Activated CD4-positive, alpha-beta T cell treated with anti-CD3 and anti-CD28 coated beads for 4 hours (primary cell): ENCODE measurements at regions not wholly inside any gene's neighbourhood (a gene's known extent, or its start where the extent isn't known, plus 50 kb on each side); places are given as distances from the start of the nearest gene placed in this dataset.
A peak's percentile ranks its signal among the peaks of the same experiment; 100 is the strongest.
"Not testable (repeated sequence)": the region's sequence is repeated elsewhere in the genome, so short reads cannot be mapped to it uniquely, and the experiment has no call there.

ENCODE experiments used
- DNase-seq, 2 donors: peaks; one replicate each; pipeline ENCODE4 v3.0.0-alpha.2; 2020

DNA sequence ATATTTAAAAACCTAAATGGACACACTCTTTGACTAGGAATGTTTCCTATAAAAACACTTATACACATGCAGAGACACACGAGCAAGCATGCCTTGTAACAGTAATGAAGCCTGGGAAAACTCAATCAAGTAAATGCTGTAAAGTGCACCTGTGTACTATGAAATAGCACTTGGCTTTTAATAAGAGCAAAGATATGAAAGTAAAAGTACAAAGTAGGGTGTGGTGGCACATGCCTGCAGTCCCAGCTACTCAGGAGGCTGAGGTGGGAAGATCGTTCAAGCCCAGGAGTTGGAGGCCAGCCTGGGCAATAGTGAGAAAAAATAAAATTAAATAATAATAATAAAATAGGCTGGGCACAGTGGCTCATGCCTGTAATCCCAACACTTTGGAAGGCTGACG lies 166.9 kb upstream of the GRK3 start:
- no peak for DNase-seq

DNA sequence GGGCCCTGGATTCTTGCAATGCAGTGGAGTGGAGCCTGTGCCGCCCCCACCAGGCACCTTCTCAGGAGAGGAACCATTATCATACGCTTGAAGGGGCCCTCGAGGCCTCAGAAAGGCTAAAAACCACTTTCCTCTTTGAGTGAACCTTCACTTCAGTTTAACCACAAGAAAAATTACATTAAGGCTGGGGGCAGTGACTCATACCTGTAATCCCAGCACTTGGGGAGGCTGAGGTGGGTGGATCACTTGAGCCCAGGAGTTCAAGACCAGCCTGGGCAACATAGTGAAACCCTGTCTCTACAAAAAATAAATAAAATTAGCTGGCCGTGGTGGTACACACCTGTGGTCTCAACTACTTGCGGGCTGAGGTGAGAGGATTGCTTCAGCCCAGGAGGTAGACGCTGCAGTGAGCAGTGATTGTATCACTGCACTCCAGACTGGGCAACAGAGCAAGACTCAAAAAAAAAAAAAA lies 165.8 kb upstream of the GRK3 start:
- not testable (repeated sequence) for DNase-seq

- no peak for DNase-seq
Observed at GRCh38 chr22:25399649-25400151, 164.8 kb upstream of the GRK3 start.

DNA sequence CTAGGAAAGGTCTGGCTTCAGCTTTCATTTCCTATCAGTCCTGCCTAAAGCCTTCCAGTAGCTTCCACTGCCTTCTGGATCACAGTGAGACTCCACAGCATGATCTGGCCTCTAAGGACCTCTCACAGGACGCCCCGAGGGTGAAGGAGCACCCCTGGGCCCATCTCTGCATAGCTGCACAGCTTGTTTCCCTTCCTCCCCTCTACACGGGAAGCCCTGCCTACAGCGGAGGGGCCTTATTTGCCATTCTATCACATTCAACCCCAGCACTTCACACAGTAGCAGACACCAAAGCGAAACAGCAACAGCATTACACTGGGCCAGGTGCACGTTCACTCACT lies 162.3 kb upstream of the GRK3 start:
- DNase-seq, result no peak

DNA sequence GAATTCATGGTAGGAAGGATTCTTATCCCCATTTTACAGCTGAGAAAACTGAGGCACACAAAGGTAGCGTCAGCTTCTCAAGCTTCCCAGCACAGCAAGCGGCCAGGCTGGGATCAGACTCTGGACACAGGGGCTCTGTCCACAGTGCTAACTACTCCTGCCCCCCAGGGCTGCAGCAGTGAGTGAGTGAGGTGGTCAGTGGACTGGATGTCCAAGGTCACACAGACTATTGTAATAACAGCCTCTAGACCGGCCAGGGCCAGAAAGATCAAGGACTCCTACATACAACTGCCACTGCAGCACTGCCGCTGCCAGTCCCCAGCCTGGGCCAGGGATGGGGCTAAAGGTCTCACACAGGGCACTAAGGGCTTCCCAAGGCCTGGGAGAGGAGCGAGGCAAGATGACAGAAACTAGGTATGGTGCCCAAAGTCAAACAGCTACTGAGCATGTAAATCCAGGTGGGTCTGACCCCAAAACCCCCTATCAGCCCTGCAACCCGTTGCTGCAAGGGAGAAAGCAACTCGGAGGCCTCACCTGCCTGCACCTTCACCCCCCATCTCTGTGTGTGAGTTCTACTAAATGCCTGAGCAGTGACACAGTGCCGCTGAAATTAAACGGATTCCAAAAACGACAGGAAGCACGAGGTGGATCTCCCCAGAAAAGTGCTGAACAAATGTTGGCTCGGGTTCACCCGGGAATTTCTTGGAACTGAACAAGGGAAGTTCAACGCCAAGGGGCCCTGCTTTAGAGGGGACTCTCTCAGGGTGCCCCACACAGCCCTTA lies 161.8 kb upstream of the GRK3 start:
- no peak for DNase-seq

GRCh38 chr22:25403284-25403810 lies 161.1 kb upstream of the GRK3 start:
- no peak for DNase-seq

GRCh38 chr22:25403811-25404471 lies 160.5 kb upstream of the GRK3 start:
- no peak for DNase-seq

GRCh38 chr22:25404556-25404927 lies 159.9 kb upstream of the GRK3 start:
- peak in 1 of 2 donors; percentile 11 for DNase-seq

DNA sequence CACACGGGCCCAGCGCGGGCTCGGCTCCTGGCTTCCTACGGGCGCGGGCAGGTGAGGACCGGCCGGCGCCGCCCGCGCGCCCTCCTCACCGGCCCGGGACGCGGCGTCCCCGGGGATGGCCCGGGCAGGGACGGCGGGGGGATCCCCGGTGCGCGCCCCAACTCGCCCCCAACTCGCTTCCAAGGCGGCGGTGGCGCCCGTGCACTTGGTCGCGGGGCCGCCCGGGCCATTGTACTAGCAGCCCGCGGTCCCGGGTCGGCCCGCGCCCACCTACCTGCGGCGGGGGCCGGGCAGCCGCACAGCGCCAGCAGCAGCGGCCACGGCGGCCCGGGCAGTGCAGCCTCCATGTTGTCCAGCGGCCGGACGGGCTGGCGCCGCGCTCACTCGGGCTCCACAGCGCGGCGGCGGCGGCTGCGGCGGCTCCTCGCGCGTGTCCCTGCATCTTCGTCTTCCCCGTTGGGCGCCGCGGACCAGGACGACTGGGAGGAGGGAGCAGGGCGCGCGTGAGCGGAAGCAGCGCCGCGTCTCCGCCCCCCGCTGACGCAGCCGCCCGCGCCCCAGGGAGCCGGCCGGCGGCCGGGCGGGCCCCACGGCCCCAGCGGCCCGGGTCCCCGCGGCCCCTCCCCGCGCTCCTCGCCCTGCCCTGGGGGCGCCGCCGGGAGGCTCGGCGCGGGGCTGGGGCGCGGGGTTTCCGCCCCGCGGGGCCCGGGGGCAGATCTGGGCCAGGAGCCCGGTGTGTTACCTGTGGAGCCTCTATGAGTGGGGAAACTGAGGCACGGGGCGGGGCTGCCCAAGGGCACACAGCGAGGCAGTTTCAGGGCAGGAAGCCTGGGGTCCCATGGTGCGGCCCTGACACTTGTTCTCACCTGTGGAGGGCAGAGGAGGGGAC lies 159.3 kb upstream of the GRK3 start:
- peak; percentile 62 to 68 for DNase-seq

DNA sequence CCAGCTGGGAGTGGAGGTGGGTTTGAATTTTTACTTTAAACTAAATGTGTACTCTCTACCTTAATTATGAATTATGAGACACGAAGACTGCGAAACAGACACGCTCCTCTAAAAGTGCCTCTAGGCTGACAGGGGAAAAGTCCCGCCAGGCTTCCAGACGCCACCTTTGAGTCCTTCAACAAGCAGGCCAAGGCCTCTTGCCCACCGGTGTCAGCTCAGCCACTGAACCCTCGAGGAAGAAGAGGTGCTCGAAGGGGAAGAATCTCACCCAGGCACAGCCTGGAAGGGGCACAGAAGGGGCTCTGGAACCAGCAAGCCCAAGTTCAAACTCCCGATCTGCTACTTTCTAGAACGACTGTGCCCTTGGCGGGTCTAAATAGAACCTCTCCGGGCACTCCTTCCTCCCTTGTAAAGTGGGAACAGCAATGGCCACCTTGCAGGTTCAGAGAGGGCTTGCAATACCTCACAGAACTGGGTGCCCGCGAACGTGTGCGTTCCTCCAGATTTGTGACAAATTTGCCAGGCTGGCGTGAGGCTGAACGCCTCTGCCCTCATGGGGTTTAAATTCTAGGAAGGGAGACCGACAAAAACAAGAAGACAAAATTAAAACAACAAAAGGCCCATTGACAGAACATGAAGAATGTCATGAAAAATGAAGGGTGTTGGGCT lies 158.5 kb upstream of the GRK3 start:
- DNase-seq, result no peak

DNA sequence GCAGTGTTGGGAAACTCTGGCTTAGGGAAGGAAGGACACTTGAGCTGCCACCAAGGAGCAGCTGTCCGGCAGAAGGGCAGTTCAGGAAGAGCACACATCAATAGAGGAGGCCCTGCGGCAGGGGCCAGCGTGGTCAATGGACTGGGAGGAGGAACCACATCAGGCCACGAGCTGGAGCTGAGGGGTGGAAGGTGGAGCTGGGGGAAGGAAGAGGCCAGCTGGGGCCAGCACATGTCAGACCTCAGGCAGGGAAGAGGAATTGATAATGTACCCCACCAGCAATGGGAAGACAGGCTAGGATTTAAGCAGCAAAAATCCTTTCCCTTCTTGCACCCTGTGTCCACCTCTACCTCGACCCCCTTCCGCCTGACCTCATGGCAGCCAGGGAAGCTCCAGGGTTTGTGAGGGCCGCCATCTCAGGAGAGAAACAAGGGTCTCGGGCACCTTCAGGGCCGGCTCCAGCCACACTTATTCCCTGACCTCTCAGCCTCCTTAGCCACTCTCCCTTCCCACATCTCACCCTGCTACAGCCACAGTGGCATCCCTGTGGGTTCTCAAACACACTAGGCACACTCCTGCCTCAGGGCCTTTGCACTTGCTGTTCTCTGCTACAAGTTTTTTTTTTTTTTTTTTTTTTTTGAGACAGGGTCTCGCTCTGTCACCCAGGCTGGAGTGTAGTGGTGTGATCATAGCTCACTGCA lies 157.8 kb upstream of the GRK3 start:
- no peak for DNase-seq

GRCh38 chr22:25407226-25407858 lies 157.1 kb upstream of the GRK3 start:
- no peak for DNase-seq

DNA sequence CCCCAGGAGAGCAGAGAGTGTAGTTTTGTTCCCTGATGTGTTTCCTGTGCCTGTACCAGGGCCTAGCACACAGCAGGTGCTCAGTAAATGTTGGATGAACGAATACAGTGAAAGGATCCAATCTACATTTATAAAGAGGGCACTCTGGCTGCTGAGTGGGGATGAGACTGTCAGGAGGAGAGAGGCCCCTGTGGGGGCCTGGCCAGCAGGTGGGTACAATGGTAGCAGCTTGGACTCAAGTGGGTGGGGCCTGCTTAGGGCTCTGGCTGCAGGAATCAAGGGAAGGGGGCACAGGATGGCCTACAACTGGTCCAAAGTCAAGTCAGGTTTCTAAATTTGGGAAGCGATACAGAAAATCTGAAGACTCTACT lies 156.6 kb upstream of the GRK3 start:
- DNase-seq, result no peak

DNA sequence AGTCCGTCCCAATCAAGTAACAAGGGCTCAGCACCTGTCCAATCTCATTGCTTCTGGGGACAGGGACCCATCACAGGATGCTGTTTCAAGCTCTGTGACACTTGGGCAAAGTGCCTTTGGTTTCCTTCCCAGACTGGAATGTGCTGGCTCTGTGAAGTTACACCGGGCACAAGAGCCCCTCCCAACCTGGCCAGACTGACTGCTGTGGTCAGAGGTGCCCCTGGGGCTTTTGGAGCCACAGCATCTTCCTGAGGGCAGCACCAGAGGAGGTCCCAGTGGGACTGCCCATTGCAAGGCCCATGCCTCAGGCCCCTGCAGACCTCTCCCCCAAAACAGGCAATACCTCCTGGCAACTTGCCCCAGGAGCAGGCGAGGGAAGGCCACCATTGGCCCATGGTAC lies 155.2 kb upstream of the GRK3 start:
- DNase-seq, result no peak

DNA sequence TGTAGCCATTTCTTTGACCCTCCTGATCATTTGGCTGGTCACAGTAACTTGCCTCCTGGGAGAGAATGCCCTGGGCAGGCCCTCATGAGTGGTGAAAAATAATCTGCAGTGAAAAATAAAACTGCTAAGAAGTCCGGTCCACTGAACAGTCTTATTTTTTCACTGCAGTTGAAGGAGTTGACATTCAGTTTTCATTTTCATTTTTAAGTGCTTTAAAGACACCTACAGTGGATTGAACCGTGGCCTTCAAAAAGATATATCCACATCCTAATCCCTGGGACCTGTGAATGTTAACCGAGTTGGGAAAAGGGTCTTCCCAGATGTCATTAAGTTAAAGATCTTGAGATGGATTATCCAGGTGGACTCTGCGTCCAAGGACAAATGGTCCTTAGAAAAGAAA lies 153.6 kb upstream of the GRK3 start:
- no peak for DNase-seq

- no peak for DNase-seq
Observed at GRCh38 chr22:25413620-25414019, 150.9 kb upstream of the GRK3 start.

- not testable (repeated sequence) for DNase-seq
Observed at GRCh38 chr22:25415731-25416130, 148.7 kb upstream of the GRK3 start.

DNA sequence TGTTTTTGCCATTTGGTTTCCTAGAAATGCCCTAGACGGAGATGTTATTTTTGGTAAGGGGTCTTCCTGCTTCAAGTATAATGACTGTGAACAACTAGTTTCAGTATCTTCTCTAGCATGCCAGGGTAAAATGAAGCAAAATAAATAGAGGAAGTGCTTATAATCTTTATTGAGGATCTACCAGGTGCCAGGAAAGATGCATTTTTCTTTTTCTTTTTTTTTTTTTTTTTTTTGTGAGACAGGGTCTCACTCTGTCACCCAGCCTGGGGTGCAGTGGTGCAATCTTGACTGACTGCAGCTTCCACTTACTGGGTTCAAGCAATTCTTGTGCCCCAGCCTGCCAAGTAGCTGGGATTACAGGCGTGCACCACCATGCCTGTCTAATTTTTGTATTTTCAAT lies 146.6 kb upstream of the GRK3 start:
- DNase-seq, result not testable (repeated sequence)

- DNase-seq, result no peak
Observed at GRCh38 chr22:25419247-25420113, 145.0 kb upstream of the GRK3 start.

DNA sequence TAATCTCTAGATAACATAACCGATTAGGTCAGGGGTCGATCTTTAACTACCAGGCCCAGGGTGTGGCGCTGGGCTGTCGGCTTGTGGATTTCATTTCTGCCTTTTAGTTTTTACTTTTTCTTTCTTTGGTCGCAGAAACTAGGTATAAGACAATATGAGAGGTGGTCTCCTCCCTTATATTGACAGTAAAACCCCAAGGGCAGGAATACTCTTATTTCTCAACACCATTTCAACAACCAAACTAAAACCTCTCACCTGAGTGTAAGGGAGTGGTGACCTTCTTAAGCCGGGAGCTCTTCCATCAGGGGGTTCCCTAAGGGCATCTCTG lies 144.4 kb upstream of the GRK3 start:
- not testable (repeated sequence) for DNase-seq
